SK-N-SH (cell line): ENCODE measurements at regions not wholly inside any gene's neighbourhood (a gene's known extent, or its start where the extent isn't known, plus 50 kb on each side); places are given as distances from the start of the nearest gene placed in this dataset.

Experiments
- CTCF ChIA-PET: fragments of 300-600, 350-600 bp; formaldehyde crosslinking; extraction: SDS; loops from one replicate; lab custom pipeline; 2021; lab: Yijun Ruan, JAX
- POLR2A ChIA-PET: fragments of 350-600 bp; sonication (Branson Sonifier 250); formaldehyde crosslinking; extraction: SDS; loops from one replicate; lab custom pipeline; 2020; ENCODE audit warnings: antibody characterized with exemption, inconsistent platforms; lab: Yijun Ruan, JAX
- DNase-seq: peaks from one replicate; pipeline ENCODE4 v3.0.0; 2012
- H2AFZ ChIP-seq: fragments of 200-600 bp; sonication (generic); 2 replicates; pipeline ENCODE4 v1.8.1; 2016; ENCODE audit warnings: antibody characterized with exemption, mild to moderate bottlenecking, low read depth
- H3F3A ChIP-seq: fragments of 200-600 bp; sonication (generic); replicated peaks from 2 replicates; pipeline ENCODE3; 2016; ENCODE audit warnings: antibody characterized with exemption, mild to moderate bottlenecking; ENCODE audit not compliant: insufficient read depth
- H3K27ac ChIP-seq, 2 experiments: fragments of 200-500 bp in 1 of 2; fragments of 200-600 bp in 1 of 2; sonication (Bioruptor generic) in 1 of 2; sonication (generic), shearing (Covaris generic) in 1 of 2; 2 replicates each; pipeline versions ENCODE4 v1.5.1 to v1.6.1; 2014 to 2016; ENCODE audit warnings: low read depth in 2 of 2, inconsistent platforms in 1 of 2, low read length in 1 of 2, mild to moderate bottlenecking in 1 of 2, mixed read lengths in 1 of 2
- H3K27me3 ChIP-seq: fragments of 200-600 bp; sonication (generic), shearing (Covaris generic); 2 replicates; pipeline ENCODE4 v1.6.1; 2016; ENCODE audit warnings: mixed run types; ENCODE audit not compliant: insufficient read depth
- H3K36me3 ChIP-seq, 2 experiments: fragments of 200-500 bp in 1 of 2; fragments of 200-600 bp in 1 of 2; sonication (Bioruptor generic) in 1 of 2; sonication (generic) in 1 of 2; replicated peaks in 1 of 2; 2 replicates each; pipeline versions ENCODE3 to v1.5.1; 2014 to 2016; ENCODE audit warnings: low read length in 1 of 2, mild to moderate bottlenecking in 1 of 2; ENCODE audit not compliant: insufficient read depth in 2 of 2, control insufficient read depth in 1 of 2
- H3K4me1 ChIP-seq, 2 experiments: fragments of 200-500 bp in 1 of 2; fragments of 200-600 bp in 1 of 2; sonication (Bioruptor generic) in 1 of 2; sonication (generic), shearing (Covaris generic) in 1 of 2; 2 replicates each; pipeline versions ENCODE4 v1.5.1 to v1.6.1; 2014 to 2016; ENCODE audit warnings: low read depth in 1 of 2, low read length in 1 of 2, mixed run types in 1 of 2; ENCODE audit not compliant: insufficient read depth in 2 of 2, control insufficient read depth in 1 of 2
- H3K4me2 ChIP-seq: fragments of 200-600 bp; sonication (generic), shearing (Covaris generic); 2 replicates; pipeline ENCODE4 v1.6.1; 2017; ENCODE audit warnings: mixed run types
- H3K4me3 ChIP-seq, 2 experiments: fragments of 200-500 bp in 1 of 2; fragments of 200-600 bp in 1 of 2; sonication (Bioruptor generic) in 1 of 2; sonication (generic), shearing (Covaris generic) in 1 of 2; 2 replicates each; pipeline versions ENCODE4 v1.5.1 to v1.8.1; 2014 to 2016; ENCODE audit warnings: low read depth in 2 of 2, inconsistent platforms in 1 of 2, low read length in 1 of 2, mild to moderate bottlenecking in 1 of 2, mixed read lengths in 1 of 2, moderate library complexity in 1 of 2
- H3K79me2 ChIP-seq: fragments of 200-600 bp; sonication (generic); 2 replicates; pipeline ENCODE4 v1.8.1; 2017; ENCODE audit warnings: mild to moderate bottlenecking; ENCODE audit not compliant: insufficient read depth
- H3K9ac ChIP-seq: fragments of 200-600 bp; sonication (generic); 2 replicates; pipeline ENCODE4 v1.6.1; 2017; ENCODE audit warnings: mixed run types
- H3K9me2 ChIP-seq: fragments of 200-600 bp; sonication (generic); 2 replicates; pipeline ENCODE4 v1.6.1; 2017; ENCODE audit warnings: mixed run types
- H3K9me3 ChIP-seq: fragments of 200-600 bp; sonication (generic); 2 replicates; pipeline ENCODE4 v1.6.1; 2017; ENCODE audit warnings: mixed run types, mild to moderate bottlenecking, moderate library complexity
- H4K20me1 ChIP-seq: fragments of 200-600 bp; sonication (generic); 2 replicates; pipeline ENCODE4 v1.6.1; 2017; ENCODE audit warnings: mild to moderate bottlenecking, mixed run types; ENCODE audit not compliant: insufficient read depth
- EZH2phosphoT487 ChIP-seq: fragments of 200-600 bp; sonication (generic); IDR thresholded peaks from 2 replicates; pipeline ENCODE4 v1.6.1; 2017; ENCODE audit warnings: low read depth, mixed run types, mild to moderate bottlenecking, antibody characterized with exemption, moderate library complexity, borderline replicate concordance
- FOXJ3 ChIP-seq: sonication (generic); formaldehyde crosslinking; IDR thresholded peaks from 2 replicates; pipeline ENCODE4 v1.5.1; 2020; ENCODE audit warnings: mild to moderate bottlenecking, missing genetic modification reagents
- GABPA ChIP-seq: IDR thresholded peaks from 2 replicates; pipeline ENCODE4 v1.4.0; 2012; ENCODE audit warnings: low read depth, mild to moderate bottlenecking
- NFIC ChIP-seq: IDR thresholded peaks from 2 replicates; pipeline ENCODE4 v1.4.0; 2012; ENCODE audit warnings: borderline replicate concordance
- NRF1 ChIP-seq: IDR thresholded peaks from 2 replicates; pipeline ENCODE4 v1.6.1; 2012; ENCODE audit warnings: low read depth, mild to moderate bottlenecking, low read length
- RAD21 ChIP-seq: IDR thresholded peaks from 2 replicates; pipeline ENCODE4 v1.6.1; 2012; ENCODE audit warnings: mild to moderate bottlenecking, low read length
- RXRA ChIP-seq: IDR thresholded peaks from 2 replicates; pipeline ENCODE4 v1.4.0; 2012; ENCODE audit warnings: low read depth, mild to moderate bottlenecking, borderline replicate concordance
- SMC3 ChIP-seq: IDR thresholded peaks from 2 replicates; pipeline ENCODE4 v1.6.1; 2012; ENCODE audit warnings: low read depth, low read length, improper control_type of control experiment
- TEAD4 ChIP-seq: IDR thresholded peaks from 2 replicates; pipeline ENCODE4 v1.4.0; 2012; ENCODE audit warnings: mild to moderate bottlenecking, borderline replicate concordance; ENCODE audit not compliant: insufficient read depth
- YY1 ChIP-seq: IDR thresholded peaks from 2 replicates; pipeline ENCODE4 v1.4.0; 2012; ENCODE audit warnings: low read depth, mild to moderate bottlenecking
- WGBS: methylation state at CpG from one replicate; pipeline ENCODE4 v1.1.6; 2017; ENCODE audit warnings: low lambda C conversion rate; 5-methylcytosine and 5-hydroxymethylcytosine counted together
- TF ChIP-seq, protein P1 (sequence below): IDR thresholded peaks from 2 replicates; pipeline ENCODE4 v1.4.0; 2012; ENCODE audit warnings: low read depth
- TF ChIP-seq, protein P2 (sequence below): fragments of 150-350 bp; IDR thresholded peaks from 2 replicates; pipeline ENCODE4 v1.6.1; 2017; ENCODE audit warnings: antibody characterized with exemption, low read length, low read depth, borderline replicate concordance
- TF ChIP-seq, protein P3 (sequence below): IDR thresholded peaks from 2 replicates; pipeline ENCODE4 v1.4.0; 2012; ENCODE audit warnings: low read depth, borderline replicate concordance
- TF ChIP-seq, protein P4 (sequence below): IDR thresholded peaks from 2 replicates; pipeline ENCODE4 v1.6.1; 2012; ENCODE audit warnings: mild to moderate bottlenecking, low read depth, low read length, moderate library complexity
- TF ChIP-seq, protein P5 (sequence below): IDR thresholded peaks from 2 replicates; pipeline ENCODE4; 2012

DNA sequence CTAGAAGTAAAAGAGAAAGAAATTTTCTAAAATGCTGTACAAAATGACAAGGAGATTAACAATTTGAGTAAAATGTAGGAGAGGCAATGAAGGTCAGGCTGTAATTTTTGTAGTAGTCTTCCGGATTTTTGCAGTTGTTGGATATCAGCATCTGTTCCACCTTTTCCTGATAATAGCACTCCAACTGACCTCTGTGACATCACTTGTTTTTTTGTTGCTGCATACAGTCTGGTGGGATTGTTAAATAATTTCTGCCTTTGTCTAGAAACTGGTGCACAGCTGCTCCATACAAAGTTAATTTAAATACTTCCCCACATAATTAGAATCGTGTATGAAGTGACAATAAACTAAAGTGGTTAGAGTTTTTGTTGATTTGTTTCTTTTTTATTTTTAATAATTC lies 731.4 kb downstream of the PLOD2 start:
- Histone ChIP-seq H3K79me2 (no peaks in the 10 kb centered on the region), H3K4me3 (no peak overlapping the region), H2AFZ (no peak overlapping the region), H3K9me2 (no peaks in the 10 kb centered on the region), H3K9ac (no peak overlapping the region), H3K9me3 (no peaks in the 10 kb centered on the region), H3K27me3 (no peaks in the 10 kb centered on the region), H3K4me1 (no peaks in the 10 kb centered on the region), H3K36me3 (no peaks in the 10 kb centered on the region), H3F3A (no peaks in the 10 kb centered on the region), H4K20me1 (no peaks in the 10 kb centered on the region), H3K27ac (no peak overlapping the region), H3K4me2 (no peak overlapping the region)
- CTCF ChIA-PET, result no interaction called here
- POLR2A ChIA-PET, result no interaction called here
- no peak for DNase-seq
- TF ChIP-seq, protein P1, sequence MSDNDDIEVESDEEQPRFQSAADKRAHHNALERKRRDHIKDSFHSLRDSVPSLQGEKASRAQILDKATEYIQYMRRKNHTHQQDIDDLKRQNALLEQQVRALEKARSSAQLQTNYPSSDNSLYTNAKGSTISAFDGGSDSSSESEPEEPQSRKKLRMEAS, result no peak
- TF ChIP-seq EZH2phosphoT487 (no peak), YY1 (no peak), FOXJ3 (CRISPR knock-in tag) (no peak), NRF1 (no peak), RAD21 (no peak), SMC3 (no peak), NFIC (no peak), RXRA (no peak), GABPA (no peak), TEAD4 (no peak)
- TF ChIP-seq, protein P2, sequence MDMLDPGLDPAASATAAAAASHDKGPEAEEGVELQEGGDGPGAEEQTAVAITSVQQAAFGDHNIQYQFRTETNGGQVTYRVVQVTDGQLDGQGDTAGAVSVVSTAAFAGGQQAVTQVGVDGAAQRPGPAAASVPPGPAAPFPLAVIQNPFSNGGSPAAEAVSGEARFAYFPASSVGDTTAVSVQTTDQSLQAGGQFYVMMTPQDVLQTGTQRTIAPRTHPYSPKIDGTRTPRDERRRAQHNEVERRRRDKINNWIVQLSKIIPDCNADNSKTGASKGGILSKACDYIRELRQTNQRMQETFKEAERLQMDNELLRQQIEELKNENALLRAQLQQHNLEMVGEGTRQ, result no peak
- TF ChIP-seq, protein P3, sequence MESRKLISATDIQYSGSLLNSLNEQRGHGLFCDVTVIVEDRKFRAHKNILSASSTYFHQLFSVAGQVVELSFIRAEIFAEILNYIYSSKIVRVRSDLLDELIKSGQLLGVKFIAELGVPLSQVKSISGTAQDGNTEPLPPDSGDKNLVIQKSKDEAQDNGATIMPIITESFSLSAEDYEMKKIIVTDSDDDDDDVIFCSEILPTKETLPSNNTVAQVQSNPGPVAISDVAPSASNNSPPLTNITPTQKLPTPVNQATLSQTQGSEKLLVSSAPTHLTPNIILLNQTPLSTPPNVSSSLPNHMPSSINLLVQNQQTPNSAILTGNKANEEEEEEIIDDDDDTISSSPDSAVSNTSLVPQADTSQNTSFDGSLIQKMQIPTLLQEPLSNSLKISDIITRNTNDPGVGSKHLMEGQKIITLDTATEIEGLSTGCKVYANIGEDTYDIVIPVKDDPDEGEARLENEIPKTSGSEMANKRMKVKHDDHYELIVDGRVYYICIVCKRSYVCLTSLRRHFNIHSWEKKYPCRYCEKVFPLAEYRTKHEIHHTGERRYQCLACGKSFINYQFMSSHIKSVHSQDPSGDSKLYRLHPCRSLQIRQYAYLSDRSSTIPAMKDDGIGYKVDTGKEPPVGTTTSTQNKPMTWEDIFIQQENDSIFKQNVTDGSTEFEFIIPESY, result no peak
- TF ChIP-seq, protein P4, sequence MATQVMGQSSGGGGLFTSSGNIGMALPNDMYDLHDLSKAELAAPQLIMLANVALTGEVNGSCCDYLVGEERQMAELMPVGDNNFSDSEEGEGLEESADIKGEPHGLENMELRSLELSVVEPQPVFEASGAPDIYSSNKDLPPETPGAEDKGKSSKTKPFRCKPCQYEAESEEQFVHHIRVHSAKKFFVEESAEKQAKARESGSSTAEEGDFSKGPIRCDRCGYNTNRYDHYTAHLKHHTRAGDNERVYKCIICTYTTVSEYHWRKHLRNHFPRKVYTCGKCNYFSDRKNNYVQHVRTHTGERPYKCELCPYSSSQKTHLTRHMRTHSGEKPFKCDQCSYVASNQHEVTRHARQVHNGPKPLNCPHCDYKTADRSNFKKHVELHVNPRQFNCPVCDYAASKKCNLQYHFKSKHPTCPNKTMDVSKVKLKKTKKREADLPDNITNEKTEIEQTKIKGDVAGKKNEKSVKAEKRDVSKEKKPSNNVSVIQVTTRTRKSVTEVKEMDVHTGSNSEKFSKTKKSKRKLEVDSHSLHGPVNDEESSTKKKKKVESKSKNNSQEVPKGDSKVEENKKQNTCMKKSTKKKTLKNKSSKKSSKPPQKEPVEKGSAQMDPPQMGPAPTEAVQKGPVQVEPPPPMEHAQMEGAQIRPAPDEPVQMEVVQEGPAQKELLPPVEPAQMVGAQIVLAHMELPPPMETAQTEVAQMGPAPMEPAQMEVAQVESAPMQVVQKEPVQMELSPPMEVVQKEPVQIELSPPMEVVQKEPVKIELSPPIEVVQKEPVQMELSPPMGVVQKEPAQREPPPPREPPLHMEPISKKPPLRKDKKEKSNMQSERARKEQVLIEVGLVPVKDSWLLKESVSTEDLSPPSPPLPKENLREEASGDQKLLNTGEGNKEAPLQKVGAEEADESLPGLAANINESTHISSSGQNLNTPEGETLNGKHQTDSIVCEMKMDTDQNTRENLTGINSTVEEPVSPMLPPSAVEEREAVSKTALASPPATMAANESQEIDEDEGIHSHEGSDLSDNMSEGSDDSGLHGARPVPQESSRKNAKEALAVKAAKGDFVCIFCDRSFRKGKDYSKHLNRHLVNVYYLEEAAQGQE, result no peak
- TF ChIP-seq, protein P5, sequence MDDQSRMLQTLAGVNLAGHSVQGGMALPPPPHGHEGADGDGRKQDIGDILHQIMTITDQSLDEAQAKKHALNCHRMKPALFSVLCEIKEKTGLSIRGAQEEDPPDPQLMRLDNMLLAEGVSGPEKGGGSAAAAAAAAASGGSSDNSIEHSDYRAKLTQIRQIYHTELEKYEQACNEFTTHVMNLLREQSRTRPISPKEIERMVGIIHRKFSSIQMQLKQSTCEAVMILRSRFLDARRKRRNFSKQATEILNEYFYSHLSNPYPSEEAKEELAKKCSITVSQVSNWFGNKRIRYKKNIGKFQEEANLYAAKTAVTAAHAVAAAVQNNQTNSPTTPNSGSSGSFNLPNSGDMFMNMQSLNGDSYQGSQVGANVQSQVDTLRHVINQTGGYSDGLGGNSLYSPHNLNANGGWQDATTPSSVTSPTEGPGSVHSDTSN, result no peak
- WGBS, result 4% methylated on average over 2 of the region's 2 CpGs
